Left lung (tissue), 4 donors: ENCODE measurements at regions not wholly inside any gene's neighbourhood (a gene's known extent, or its start where the extent isn't known, plus 50 kb on each side); places are given as distances from the start of the nearest gene placed in this dataset.
A peak's percentile ranks its signal among the peaks of the same experiment; 100 is the strongest.

ENCODE experiments used
- ATAC-seq: fragments of 200-7000 bp; cut with Tn5 transposase; one replicate; pipeline ENCODE4 v1.9.1; 2020; ENCODE audit warnings: moderate library complexity
- DNase-seq, 4 donors: peaks; one replicate each; pipeline ENCODE4 v3.0.0-alpha.2; 2013 to 2020
- H3K27ac ChIP-seq, 2 donors: fragments of 200-600 bp; sonication (generic) in 1 of 2; one replicate each; pipeline versions ENCODE4 v1.5.0 to v1.8.0; 2020 to 2021
- H3K27me3 ChIP-seq, 2 donors: fragments of 200-600 bp; sonication (generic) in 1 of 2; one replicate each; pipeline versions ENCODE4 v1.5.0 to v1.8.0; 2020 to 2021
- H3K36me3 ChIP-seq, 2 donors: fragments of 200-600 bp; sonication (generic) in 1 of 2; one replicate each; pipeline versions ENCODE4 v1.5.0 to v1.8.0; 2020 to 2021
- H3K4me1 ChIP-seq, 2 donors: fragments of 200-600 bp; one replicate each; pipeline ENCODE4 v1.8.0; 2021
- H3K4me3 ChIP-seq, 2 donors: fragments of 200-600 bp; sonication (generic) in 1 of 2; one replicate each; pipeline versions ENCODE4 v1.5.0 to v1.8.0; 2020 to 2021; ENCODE audit warnings: mild to moderate bottlenecking in 1 of 2
- H3K9me3 ChIP-seq, 2 donors: fragments of 200-600 bp; sonication (generic) in 1 of 2; one replicate each; pipeline versions ENCODE4 v1.5.0 to v1.8.0; 2020 to 2021
- CTCF ChIP-seq, 2 donors: fragments of 200-600 bp; sonication (generic) in 1 of 2; IDR thresholded peaks; one replicate each; pipeline versions ENCODE4 v1.5.0 to v1.8.0; 2021; ENCODE audit warnings: antibody characterized with exemption in 2 of 2
- intact Hi-C, 2 donors: fragments of 100-400 bp; cut with DNase I; formaldehyde crosslinking; loops; one replicate each; pipeline versions ENCODE4 v1.11.2 to v1.14.2; 2022
- donor health status: DM: no; HTN: yes; CAD: no.
- donor health status: DM: no; HTN: no; CAD: no.

GRCh38 chr12:114851981-114852380, 168.0 kb upstream of the TBX3 start:
- no peak for DNase-seq
- TF ChIP-seq CTCF (IDR thresholded peaks at IDR 0.05), result no peak
- Histone ChIP-seq H3K27me3 (no peaks in the 10 kb centered on the region), H3K9me3 (peaks cover 0 to 5% of the 10 kb centered on the region in 2 donors), H3K4me1 (no peaks in the 10 kb centered on the region), H3K4me3 (no peak overlapping the region), H3K27ac (no peak overlapping the region), H3K36me3 (no peaks in the 10 kb centered on the region)
- intact Hi-C loops, result no loop called here
- no peak for ATAC-seq

GRCh38 chr12:114850661-114851275, 166.8 kb upstream of the TBX3 start:
- Histone ChIP-seq H3K4me3 (no peak overlapping the region), H3K27me3 (no peaks in the 10 kb centered on the region)
- no peak for DNase-seq

GRCh38 chr12:114848666-114849065, 164.7 kb upstream of the TBX3 start:
- Histone ChIP-seq H3K4me3 (no peak overlapping the region), H3K36me3 (no peaks in the 10 kb centered on the region), H3K4me1 (no peaks in the 10 kb centered on the region), H3K27me3 (no peaks in the 10 kb centered on the region), H3K27ac (no peak overlapping the region), H3K9me3 (no peaks in the 10 kb centered on the region)
- peak; percentile 24 for ATAC-seq
- intact Hi-C loops, result no loop called here
- no peak for DNase-seq
- no peak for TF ChIP-seq CTCF (IDR thresholded peaks at IDR 0.05)

More at GRCh38 chr12:114850661-114851275, 166.8 kb upstream of the TBX3 start:
- no peak for ATAC-seq
- Histone ChIP-seq H3K4me1 (no peaks in the 10 kb centered on the region), H3K9me3 (peaks cover 0 to 5% of the 10 kb centered on the region in 2 donors), H3K27ac (no peak overlapping the region), H3K36me3 (no peaks in the 10 kb centered on the region)
- no peak for TF ChIP-seq CTCF (IDR thresholded peaks at IDR 0.05)
- intact Hi-C loops, result no loop called here

GRCh38 chr12:114847441-114848035, 163.6 kb upstream of the TBX3 start:
- Histone ChIP-seq H3K4me3 (no peak overlapping the region), H3K27ac (no peak overlapping the region), H3K27me3 (no peaks in the 10 kb centered on the region), H3K4me1 (no peaks in the 10 kb centered on the region), H3K9me3 (no peaks in the 10 kb centered on the region), H3K36me3 (no peaks in the 10 kb centered on the region)
- ATAC-seq (no peak), DNase-seq (no peak)
- intact Hi-C loops, result no loop called here
- no peak for TF ChIP-seq CTCF (IDR thresholded peaks at IDR 0.05)

GRCh38 chr12:114846771-114847170, 162.8 kb upstream of the TBX3 start:
- Histone ChIP-seq H3K4me3 (no peak overlapping the region), H3K9me3 (no peaks in the 10 kb centered on the region)

More at GRCh38 chr12:114846771-114847170, 162.8 kb upstream of the TBX3 start:
- no peaks in the 10 kb centered on the region for H3K27me3 ChIP-seq
- no peak for DNase-seq
- H3K27ac ChIP-seq, result no peak overlapping the region
- intact Hi-C loops, result no loop called here
- no peaks in the 10 kb centered on the region for H3K4me1 ChIP-seq
- TF ChIP-seq CTCF (IDR thresholded peaks at IDR 0.05), result no peak
- ATAC-seq, result no peak
- H3K36me3 ChIP-seq, result no peaks in the 10 kb centered on the region
